Keratinocyte (primary cell): ENCODE measurements at regions not wholly inside any gene's neighbourhood (a gene's known extent, or its start where the extent isn't known, plus 50 kb on each side); places are given as distances from the start of the nearest gene placed in this dataset.

Experiments used
- DNase-seq: peaks from one replicate; pipeline ENCODE4 v3.0.0-alpha.2; 2011; ENCODE audit warnings: low read depth, missing footprints, low spot score
- FAIRE-seq: peaks from 2 replicates; lab custom pipeline; 2011; peaks lifted over from hg19 to GRCh38; lab: Jason Lieb, UNC
- H2AFZ ChIP-seq: 2 replicates; pipeline ENCODE4 v1.6.0; 2012; ENCODE audit warnings: low read length, control low read depth, inconsistent platforms; ENCODE audit not compliant: control insufficient read depth
- H3K27ac ChIP-seq: 2 replicates; pipeline ENCODE4 v1.5.1; 2011; ENCODE audit warnings: low read length; ENCODE audit not compliant: control insufficient read depth, insufficient read depth
- H3K27me3 ChIP-seq: 3 replicates; pipeline ENCODE4 v1.6.0; 2011; ENCODE audit warnings: low read length; ENCODE audit not compliant: control insufficient read depth, insufficient read depth; ENCODE audit errors: extremely low read depth
- H3K36me3 ChIP-seq, 2 experiments: 2 replicates in 1 of 2; 3 replicates in 1 of 2; pipeline ENCODE4 v1.5.1; 2011; ENCODE audit warnings: low read length in 2 of 2, mild to moderate bottlenecking in 1 of 2; ENCODE audit not compliant: control insufficient read depth in 2 of 2, insufficient read depth in 2 of 2; ENCODE audit errors: extremely low read depth in 1 of 2
- H3K4me1 ChIP-seq: 3 replicates; pipeline ENCODE4 v1.5.1; 2011; ENCODE audit warnings: low read length; ENCODE audit not compliant: control insufficient read depth, insufficient read depth; ENCODE audit errors: extremely low read depth
- H3K4me2 ChIP-seq: 3 replicates; pipeline ENCODE4 v1.6.0; 2011; ENCODE audit warnings: low read depth, low read length; ENCODE audit not compliant: control insufficient read depth, insufficient read depth; ENCODE audit errors: extremely low read depth
- H3K4me3 ChIP-seq, 3 experiments: fragments of 200-600 bp in 1 of 3; sonication (generic) in 1 of 3; 2 replicates in 2 of 3; 3 replicates in 1 of 3; pipeline ENCODE4 v1.5.1; 2011 to 2016; ENCODE audit warnings: low read length in 3 of 3, mild to moderate bottlenecking in 3 of 3, control low read depth in 2 of 3, inconsistent platforms in 1 of 3, low read depth in 1 of 3, mixed read lengths in 1 of 3, mixed run types in 1 of 3, moderate library complexity in 1 of 3; ENCODE audit not compliant: control insufficient read depth in 2 of 3, insufficient read depth in 2 of 3; ENCODE audit errors: extremely low read depth in 1 of 3
- H3K79me2 ChIP-seq: 2 replicates; pipeline ENCODE4 v1.6.0; 2012; ENCODE audit warnings: low read length; ENCODE audit not compliant: control insufficient read depth, insufficient read depth
- H3K9ac ChIP-seq: 3 replicates; pipeline ENCODE4 v1.6.0; 2011; ENCODE audit warnings: low read length; ENCODE audit not compliant: control insufficient read depth, insufficient read depth; ENCODE audit errors: extremely low read depth
- H3K9me1 ChIP-seq: 3 replicates; pipeline ENCODE4 v1.6.0; 2011; ENCODE audit warnings: low read length; ENCODE audit not compliant: control insufficient read depth, insufficient read depth; ENCODE audit errors: extremely low read depth
- H3K9me3 ChIP-seq: 2 replicates; pipeline ENCODE4 v1.5.1; 2012; ENCODE audit warnings: low read depth, low read length; ENCODE audit not compliant: control insufficient read depth
- H4K20me1 ChIP-seq: 3 replicates; pipeline ENCODE4 v1.6.0; 2011; ENCODE audit warnings: low read length; ENCODE audit not compliant: control insufficient read depth, insufficient read depth; ENCODE audit errors: extremely low read depth
- EZH2 ChIP-seq: IDR thresholded peaks from one replicate; pipeline ENCODE4 v1.6.1; 2012; ENCODE audit warnings: inconsistent platforms, mild to moderate bottlenecking, low read length, moderate library complexity
- dilution Hi-C: fragments of 300-500 bp; cut with MboI; formaldehyde crosslinking; loops from one replicate; pipeline ENCODE4 v1.7.0; 2020; ENCODE audit warnings: low sequenced_read_pairs; ENCODE audit not compliant: extremely low pct_ligation_motif_present
- TF ChIP-seq, protein P1 (sequence below), 3 experiments: IDR thresholded peaks in 1 of 3; conservative IDR thresholded peaks in 1 of 3; optimal IDR thresholded peaks in 1 of 3; 2 replicates in 2 of 3; 3 replicates in 1 of 3; pipeline versions ENCODE3 to v1.5.1; 2011; ENCODE audit warnings: low read length in 3 of 3, mild to moderate bottlenecking in 3 of 3, moderate library complexity in 2 of 3, control low read depth in 1 of 3, inconsistent platforms in 1 of 3; ENCODE audit not compliant: insufficient read depth in 2 of 3; ENCODE audit errors: extremely low read depth in 1 of 3

DNA sequence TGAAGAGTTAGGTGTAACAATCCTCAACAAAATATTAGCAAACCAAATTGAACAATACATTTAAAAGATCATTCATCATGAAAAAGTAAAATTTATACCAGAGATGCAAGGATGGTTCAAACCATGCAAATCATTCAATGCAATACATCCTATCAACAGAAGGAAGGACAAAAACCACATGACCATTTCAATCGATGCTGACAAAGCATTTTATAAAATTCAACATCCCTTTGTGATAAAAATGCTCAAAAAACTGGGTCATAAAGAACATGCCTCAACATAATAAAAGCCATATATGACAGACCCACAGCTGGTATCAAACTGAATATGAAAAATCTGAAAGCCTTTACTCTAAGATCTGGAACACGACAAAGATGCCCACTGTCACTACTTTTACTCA is 490.3 kb upstream of the IRAK1BP1 start:
- H3K9me1 ChIP-seq: no peaks in the 10 kb centered on the region
- no peak for FAIRE-seq

DNA sequence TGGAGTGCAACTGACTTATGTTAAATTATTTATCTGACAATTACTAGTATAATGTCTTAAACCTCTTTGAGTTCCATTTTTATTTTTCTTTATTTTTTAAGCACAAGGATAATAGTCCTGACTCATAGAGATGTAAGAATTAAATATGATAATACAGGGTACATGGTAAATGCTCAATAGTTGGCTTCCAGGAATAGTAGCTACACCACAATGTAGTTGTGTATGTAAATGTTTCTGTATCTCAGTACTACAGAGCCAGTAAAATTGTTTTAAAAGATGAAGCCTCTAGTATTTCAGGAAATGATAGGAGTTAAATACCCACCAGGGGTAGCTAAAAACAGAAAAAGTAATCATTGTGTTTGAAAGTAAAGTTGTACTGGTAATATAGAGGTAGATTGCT is 487.4 kb upstream of the IRAK1BP1 start:
- Histone ChIP-seq H3K36me3 (no peaks in the 10 kb centered on the region), H3K9ac (no peak overlapping the region), H3K9me1 (no peaks in the 10 kb centered on the region), H4K20me1 (no peaks in the 10 kb centered on the region), H3K27me3 (no peaks in the 10 kb centered on the region), H3K4me1 (no peaks in the 10 kb centered on the region), H2AFZ (no peak overlapping the region), H3K4me3 (no peak overlapping the region), H3K27ac (no peak overlapping the region), H3K4me2 (no peak overlapping the region), H3K79me2 (no peaks in the 10 kb centered on the region), H3K9me3 (no peaks in the 10 kb centered on the region)
- TF ChIP-seq, protein P1, sequence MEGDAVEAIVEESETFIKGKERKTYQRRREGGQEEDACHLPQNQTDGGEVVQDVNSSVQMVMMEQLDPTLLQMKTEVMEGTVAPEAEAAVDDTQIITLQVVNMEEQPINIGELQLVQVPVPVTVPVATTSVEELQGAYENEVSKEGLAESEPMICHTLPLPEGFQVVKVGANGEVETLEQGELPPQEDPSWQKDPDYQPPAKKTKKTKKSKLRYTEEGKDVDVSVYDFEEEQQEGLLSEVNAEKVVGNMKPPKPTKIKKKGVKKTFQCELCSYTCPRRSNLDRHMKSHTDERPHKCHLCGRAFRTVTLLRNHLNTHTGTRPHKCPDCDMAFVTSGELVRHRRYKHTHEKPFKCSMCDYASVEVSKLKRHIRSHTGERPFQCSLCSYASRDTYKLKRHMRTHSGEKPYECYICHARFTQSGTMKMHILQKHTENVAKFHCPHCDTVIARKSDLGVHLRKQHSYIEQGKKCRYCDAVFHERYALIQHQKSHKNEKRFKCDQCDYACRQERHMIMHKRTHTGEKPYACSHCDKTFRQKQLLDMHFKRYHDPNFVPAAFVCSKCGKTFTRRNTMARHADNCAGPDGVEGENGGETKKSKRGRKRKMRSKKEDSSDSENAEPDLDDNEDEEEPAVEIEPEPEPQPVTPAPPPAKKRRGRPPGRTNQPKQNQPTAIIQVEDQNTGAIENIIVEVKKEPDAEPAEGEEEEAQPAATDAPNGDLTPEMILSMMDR (optimal IDR thresholded peaks at IDR 0.05 in 1 of 3, IDR thresholded peaks at IDR 0.05 in 1 of 3, conservative IDR thresholded peaks at IDR 0.05 in 1 of 3; ENCODE audit: extremely low read depth in 1 of 3, insufficient read depth in 2 of 3, low read length in 3 of 3): no peak
- no peak for TF ChIP-seq EZH2
- dilution Hi-C loops: no loop called here
- DNase-seq (no peak), FAIRE-seq (no peak)

More for the DNA sequence above, 490.3 kb upstream of the IRAK1BP1 start:
- Histone ChIP-seq H3K4me3 (no peak overlapping the region), H3K9me3 (no peaks in the 10 kb centered on the region), H3K9ac (no peak overlapping the region), H3K27ac (no peak overlapping the region), H3K4me2 (no peak overlapping the region), H2AFZ (no peak overlapping the region), H3K27me3 (no peaks in the 10 kb centered on the region), H3K36me3 (no peaks in the 10 kb centered on the region), H3K4me1 (no peaks in the 10 kb centered on the region), H3K79me2 (no peaks in the 10 kb centered on the region), H4K20me1 (no peaks in the 10 kb centered on the region)
- DNase-seq: no peak
- dilution Hi-C loops: no loop called here
- TF ChIP-seq, protein P1 (optimal IDR thresholded peaks at IDR 0.05 in 1 of 3, IDR thresholded peaks at IDR 0.05 in 1 of 3, conservative IDR thresholded peaks at IDR 0.05 in 1 of 3; ENCODE audit: extremely low read depth in 1 of 3, insufficient read depth in 2 of 3, low read length in 3 of 3): no peak
- TF ChIP-seq EZH2: no peak
